OCI-LY1 (cell line): ENCODE measurements at regions not wholly inside any gene's neighbourhood (a gene's known extent, or its start where the extent isn't known, plus 50 kb on each side); places are given as distances from the start of the nearest gene placed in this dataset.

Experiments
- EZH2 ChIP-seq: fragments of 200-600 bp; sonication (generic), shearing (Covaris generic); IDR thresholded peaks from 2 replicates; pipeline ENCODE4 v1.8.0; 2017; ENCODE audit warnings: borderline replicate concordance, mixed run types, mild to moderate bottlenecking, antibody characterized with exemption, low read length, moderate library complexity, mixed read lengths
- TF ChIP-seq, protein P1 (sequence below): fragments of 200-600 bp; sonication (generic), shearing (Covaris generic); IDR thresholded peaks from 2 replicates; pipeline ENCODE4 v1.5.1; 2017; ENCODE audit warnings: mild to moderate bottlenecking, antibody characterized with exemption, low read length, moderate library complexity, mixed read lengths

DNA sequence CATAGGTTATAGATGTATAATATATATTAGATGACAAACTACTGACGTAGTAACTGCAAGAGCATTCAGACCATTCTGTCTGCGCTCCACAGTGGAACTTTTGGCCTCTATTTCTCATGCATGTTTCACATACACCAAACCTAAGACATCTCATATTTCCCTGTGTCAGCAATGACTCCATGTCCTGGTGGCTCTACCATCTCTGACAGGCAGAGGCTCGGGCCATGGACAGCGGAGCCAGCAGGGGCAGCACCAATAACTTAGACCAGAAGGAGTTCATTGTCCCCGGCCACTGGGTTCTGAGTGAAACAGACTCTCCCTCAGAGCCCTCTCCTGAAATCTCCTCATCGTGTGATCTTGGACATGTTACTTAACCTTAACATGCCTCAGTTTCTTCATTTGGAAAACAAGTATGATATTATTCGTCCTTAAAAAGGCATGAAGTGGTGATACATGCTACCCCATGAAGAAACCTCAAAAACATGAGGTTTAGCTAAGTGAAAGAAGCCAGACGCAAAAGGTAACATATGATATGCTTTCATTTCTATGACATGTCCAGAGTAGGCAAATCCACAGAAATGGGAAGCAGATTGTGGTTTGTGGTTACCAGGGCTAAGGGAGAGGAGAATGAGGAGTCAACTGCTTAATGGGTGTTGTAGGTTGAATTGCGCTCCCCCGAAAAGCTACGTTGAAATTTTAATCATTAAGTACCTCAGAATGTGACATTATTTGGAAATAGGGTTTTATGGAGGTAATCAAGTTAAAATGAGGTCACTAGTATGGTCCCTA, 564.0 kb upstream of the JARID2 start:
- TF ChIP-seq, protein P1, sequence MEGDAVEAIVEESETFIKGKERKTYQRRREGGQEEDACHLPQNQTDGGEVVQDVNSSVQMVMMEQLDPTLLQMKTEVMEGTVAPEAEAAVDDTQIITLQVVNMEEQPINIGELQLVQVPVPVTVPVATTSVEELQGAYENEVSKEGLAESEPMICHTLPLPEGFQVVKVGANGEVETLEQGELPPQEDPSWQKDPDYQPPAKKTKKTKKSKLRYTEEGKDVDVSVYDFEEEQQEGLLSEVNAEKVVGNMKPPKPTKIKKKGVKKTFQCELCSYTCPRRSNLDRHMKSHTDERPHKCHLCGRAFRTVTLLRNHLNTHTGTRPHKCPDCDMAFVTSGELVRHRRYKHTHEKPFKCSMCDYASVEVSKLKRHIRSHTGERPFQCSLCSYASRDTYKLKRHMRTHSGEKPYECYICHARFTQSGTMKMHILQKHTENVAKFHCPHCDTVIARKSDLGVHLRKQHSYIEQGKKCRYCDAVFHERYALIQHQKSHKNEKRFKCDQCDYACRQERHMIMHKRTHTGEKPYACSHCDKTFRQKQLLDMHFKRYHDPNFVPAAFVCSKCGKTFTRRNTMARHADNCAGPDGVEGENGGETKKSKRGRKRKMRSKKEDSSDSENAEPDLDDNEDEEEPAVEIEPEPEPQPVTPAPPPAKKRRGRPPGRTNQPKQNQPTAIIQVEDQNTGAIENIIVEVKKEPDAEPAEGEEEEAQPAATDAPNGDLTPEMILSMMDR: no peak
- no peak for TF ChIP-seq EZH2
